GM19099 (cell line): ENCODE measurements at regions not wholly inside any gene's neighbourhood (a gene's known extent, or its start where the extent isn't known, plus 50 kb on each side); places are given as distances from the start of the nearest gene placed in this dataset.
A peak's percentile ranks its signal among the peaks of the same experiment; 100 is the strongest.

Source experiments
- POLR2A ChIP-seq: IDR thresholded peaks from 3 replicates; pipeline ENCODE4 v1.6.1; 2011; ENCODE audit warnings: low read depth; ENCODE audit not compliant: insufficient read length; ENCODE audit errors: extremely low read depth

GRCh38 chr12:94771741-94772140 is 121.4 kb upstream of the TMCC3 start:
- TF ChIP-seq POLR2A = no peak

DNA sequence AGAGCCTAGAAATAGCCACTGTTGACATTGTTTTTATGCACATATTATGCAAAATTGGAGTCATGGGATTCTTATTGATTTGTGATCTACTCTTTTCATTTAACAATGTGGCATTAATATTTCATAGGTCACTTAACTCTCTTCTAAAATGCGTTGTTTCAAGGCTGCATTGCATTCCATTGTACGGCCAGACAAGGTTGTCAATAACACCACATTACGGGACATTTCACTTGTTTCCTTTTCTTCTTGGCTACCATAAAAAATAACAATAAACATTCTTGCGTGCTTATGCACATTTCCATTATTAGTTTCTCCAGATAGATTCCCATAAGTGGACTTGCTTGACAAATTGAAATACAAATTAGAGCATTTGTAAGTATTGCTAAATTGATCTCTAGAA is 120.8 kb upstream of the TMCC3 start:
- TF ChIP-seq POLR2A = no peak

GRCh38 chr12:94770791-94771190 is 120.4 kb upstream of the TMCC3 start:
- no peak for TF ChIP-seq POLR2A

- TF ChIP-seq POLR2A = no peak
Measured at GRCh38 chr12:94769776-94770759, 119.7 kb upstream of the TMCC3 start.

DNA sequence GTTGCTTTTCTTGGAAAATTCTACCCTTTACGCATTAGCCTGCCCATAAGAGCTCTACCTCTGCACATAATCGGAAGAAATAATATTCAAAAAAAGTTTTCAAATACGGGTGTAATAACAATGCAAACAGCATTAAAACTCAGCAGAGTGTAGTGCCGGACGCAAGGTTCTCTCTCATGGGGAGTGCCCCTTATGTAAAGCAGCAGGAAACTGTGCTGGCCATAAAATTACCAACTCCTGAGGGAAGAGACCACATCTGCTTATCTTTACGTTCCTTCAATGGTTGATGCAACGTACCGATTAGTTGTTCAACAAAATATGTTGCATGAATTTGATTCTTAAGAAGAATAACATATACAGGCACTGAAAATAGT is 118.7 kb upstream of the TMCC3 start:
- TF ChIP-seq POLR2A = peak; percentile 27

DNA sequence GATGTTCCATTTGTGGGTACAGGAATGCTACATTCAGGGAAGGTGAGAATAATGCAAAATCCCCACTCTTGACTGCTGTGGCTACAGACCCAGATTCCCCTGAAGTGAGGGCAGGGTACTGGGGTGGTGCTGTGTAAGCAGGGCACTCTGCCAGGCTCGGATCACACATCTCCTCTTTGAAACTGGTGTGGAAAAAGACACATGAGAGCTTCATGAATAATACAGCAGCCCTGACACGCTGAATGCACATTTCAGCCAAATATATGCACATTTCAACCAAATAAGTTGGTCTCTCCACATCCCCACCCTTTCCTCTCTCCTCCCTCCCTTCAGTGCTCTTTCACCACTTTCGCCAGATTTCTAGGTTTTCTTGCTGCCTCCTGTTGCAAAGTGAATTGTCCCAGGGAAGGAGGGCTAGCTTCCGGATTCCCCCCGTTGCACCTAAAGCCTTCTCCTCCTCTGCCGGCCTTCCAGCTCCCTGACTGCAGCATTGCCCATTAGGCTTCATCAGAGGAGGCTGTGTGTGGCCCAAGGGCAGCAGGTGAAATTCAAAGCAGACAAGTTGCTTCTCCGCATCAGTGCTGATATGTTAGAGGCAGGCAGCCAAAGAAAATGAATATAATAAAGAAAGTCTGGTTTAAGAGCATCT is 118.2 kb upstream of the TMCC3 start:
- TF ChIP-seq POLR2A = peak; percentile 13

- no peak for TF ChIP-seq POLR2A
Measured at GRCh38 chr12:94767956-94768355, 117.6 kb upstream of the TMCC3 start.

- TF ChIP-seq POLR2A = no peak
Measured at GRCh38 chr12:94766397-94766796, 116.0 kb upstream of the TMCC3 start.

GRCh38 chr12:94763462-94763861 is 113.1 kb upstream of the TMCC3 start:
- TF ChIP-seq POLR2A = no peak

DNA sequence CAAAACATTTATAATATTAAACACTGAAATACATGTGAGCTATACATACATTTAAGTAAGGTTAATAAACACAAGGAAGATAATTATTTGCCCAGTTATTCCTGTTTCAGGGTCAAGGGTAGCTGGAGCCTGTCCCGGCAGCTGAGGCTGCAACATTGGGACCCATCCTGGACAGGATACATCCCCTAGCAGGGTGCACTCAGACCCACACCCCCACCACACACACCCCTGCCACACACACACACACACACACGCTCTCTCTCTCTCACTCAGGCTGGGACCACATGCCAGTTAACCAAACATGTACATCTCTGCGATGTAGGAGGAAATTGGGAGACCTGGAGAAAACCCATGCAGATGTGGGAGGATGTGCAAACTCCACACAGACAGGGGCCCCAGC is 112.6 kb upstream of the TMCC3 start:
- no peak for TF ChIP-seq POLR2A

- no peak for TF ChIP-seq POLR2A
Measured at GRCh38 chr12:94762259-94762942, 112.0 kb upstream of the TMCC3 start.

- TF ChIP-seq POLR2A = no peak
Measured at GRCh38 chr12:94761559-94761958, 111.2 kb upstream of the TMCC3 start.

DNA sequence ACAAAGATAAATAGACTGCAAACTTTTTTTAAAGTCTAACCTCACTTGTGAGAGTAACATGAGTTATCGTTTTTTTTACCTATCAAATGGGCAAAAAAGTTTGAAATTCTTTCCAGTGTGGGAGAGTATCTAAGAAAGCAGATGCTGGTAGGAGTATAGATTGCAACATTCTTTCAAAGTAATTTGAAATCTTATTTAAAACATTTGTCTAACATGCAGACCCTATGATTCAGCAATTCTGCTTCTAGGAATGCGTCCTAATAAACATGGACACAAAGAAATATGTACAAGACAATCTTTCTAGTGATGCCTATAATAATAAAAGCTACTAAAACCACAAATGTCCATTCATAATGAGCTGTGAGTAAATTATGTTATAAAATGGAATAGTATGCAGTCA is 110.4 kb upstream of the TMCC3 start:
- no peak for TF ChIP-seq POLR2A

DNA sequence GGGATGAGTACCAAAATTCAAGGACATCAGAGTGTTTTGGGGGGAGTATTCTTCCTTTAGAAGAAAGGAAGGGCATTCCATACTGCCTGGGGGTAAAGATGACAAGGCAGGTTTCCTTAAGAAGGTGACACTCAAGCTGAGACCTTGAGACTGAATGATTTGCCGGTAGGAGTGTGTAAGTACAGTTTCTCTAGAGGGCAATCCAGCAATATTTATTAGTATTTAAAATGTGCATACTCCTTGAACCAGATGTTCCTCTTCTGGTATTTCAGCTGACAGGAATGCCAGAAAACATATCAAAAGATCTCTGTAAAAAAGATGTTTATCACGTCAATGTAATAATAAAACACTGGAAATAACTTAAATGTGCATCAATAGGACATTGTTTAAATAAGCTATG is 106.4 kb upstream of the TMCC3 start:
- TF ChIP-seq POLR2A = no peak

- no peak for TF ChIP-seq POLR2A
Measured at GRCh38 chr12:94755598-94755997, 105.2 kb upstream of the TMCC3 start.
